ENCODE measurements at regions not wholly inside any gene's neighbourhood (a gene's known extent, or its start where the extent isn't known, plus 50 kb on each side); places are given as distances from the start of the nearest gene placed in this dataset.

DNA sequence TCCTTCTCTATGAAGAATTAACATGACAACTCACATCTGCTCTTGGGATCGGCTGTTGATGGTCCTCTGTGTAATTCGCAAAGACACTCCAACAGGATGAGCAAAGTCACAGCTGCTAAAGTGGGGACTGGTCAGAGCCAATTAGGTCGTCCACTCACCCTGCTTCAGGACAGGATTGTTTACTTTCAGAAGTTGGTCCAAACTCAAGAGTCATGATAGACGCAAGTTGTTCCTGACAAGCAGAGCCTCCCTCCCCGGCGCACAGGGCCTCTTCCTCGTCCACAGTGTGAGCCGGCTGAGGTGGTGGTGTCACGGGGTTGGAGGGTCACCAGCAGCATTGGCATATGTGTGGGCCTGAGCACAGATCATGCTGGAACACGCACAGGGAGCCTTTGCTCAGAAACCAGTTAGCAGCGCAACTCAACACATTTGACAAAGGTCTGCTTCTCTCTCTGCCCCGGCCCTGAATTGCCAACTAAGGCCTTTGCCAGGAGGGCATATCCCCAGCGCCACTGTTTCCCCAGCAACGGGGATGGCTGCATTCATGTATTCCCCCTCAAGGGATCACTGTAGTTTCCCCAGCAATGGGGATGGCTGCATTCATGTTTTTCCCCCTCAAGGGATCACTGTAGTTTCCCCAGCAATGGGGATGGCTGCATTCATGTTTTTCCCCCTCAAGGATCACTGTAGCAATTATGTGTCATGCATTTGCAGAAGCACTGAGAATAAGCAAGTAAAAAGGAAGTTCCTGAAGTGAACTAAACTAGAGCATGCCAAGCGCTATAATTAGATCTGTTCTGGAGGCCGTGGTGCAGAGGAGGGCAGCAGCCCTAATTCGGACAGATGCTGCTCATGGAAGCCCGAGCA is 111.7 kb downstream of the THBS2 start:
- no peak for TF ChIP-seq EGR1 (IDR thresholded peaks at IDR 0.05)
- no peak for TF ChIP-seq RAD21 (IDR thresholded peaks at IDR 0.05; ENCODE audit: low read depth)
- TF ChIP-seq EP300 (IDR thresholded peaks at IDR 0.05; ENCODE audit: borderline replicate concordance), result no peak
- TF ChIP-seq, protein P1, sequence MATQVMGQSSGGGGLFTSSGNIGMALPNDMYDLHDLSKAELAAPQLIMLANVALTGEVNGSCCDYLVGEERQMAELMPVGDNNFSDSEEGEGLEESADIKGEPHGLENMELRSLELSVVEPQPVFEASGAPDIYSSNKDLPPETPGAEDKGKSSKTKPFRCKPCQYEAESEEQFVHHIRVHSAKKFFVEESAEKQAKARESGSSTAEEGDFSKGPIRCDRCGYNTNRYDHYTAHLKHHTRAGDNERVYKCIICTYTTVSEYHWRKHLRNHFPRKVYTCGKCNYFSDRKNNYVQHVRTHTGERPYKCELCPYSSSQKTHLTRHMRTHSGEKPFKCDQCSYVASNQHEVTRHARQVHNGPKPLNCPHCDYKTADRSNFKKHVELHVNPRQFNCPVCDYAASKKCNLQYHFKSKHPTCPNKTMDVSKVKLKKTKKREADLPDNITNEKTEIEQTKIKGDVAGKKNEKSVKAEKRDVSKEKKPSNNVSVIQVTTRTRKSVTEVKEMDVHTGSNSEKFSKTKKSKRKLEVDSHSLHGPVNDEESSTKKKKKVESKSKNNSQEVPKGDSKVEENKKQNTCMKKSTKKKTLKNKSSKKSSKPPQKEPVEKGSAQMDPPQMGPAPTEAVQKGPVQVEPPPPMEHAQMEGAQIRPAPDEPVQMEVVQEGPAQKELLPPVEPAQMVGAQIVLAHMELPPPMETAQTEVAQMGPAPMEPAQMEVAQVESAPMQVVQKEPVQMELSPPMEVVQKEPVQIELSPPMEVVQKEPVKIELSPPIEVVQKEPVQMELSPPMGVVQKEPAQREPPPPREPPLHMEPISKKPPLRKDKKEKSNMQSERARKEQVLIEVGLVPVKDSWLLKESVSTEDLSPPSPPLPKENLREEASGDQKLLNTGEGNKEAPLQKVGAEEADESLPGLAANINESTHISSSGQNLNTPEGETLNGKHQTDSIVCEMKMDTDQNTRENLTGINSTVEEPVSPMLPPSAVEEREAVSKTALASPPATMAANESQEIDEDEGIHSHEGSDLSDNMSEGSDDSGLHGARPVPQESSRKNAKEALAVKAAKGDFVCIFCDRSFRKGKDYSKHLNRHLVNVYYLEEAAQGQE (IDR thresholded peaks at IDR 0.05; ENCODE audit: low read depth), result no peak
- no peak for TF ChIP-seq CEBPB (IDR thresholded peaks at IDR 0.05)
- TF ChIP-seq TAF1 (IDR thresholded peaks at IDR 0.05; ENCODE audit: low read depth), result no peak
- TF ChIP-seq TEAD4 (IDR thresholded peaks at IDR 0.05), result no peak
- no peak for TF ChIP-seq CREB1 (IDR thresholded peaks at IDR 0.05; ENCODE audit: low read depth)
